ENCODE measurements at regions not wholly inside any gene's neighbourhood (a gene's known extent, or its start where the extent isn't known, plus 50 kb on each side); places are given as distances from the start of the nearest gene placed in this dataset.

DNA sequence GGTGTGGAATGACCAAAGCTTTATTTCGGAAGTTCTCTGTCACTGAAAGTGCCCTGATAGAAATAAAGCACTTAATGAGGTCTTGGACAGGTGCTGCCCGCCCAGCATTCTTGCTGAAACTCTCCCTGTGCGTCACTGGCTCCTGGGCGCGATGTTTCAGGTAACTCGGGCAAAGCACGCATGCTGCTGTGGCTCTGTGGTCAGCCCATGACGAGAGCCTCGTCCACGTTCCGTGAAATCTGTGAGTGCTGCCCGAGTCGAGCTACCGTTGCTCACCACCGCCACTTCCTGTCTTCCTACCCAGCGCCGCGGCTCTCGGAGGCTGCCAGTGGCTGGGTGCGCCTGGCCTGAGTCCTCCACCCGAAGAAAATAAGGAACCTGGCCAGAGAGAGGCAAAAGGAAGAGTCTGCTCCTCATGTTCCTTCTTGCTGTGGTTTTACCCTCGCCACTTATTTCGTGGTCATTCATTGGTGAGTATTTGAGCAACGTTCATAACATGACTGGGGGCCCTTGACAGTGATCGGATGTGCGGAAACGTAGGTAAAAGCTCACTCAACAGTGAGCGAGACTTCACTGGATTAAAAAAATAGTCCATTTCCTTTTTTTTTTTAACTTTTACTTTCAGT lies 95.5 kb downstream of the MAP3K8 start:
- TF ChIP-seq, protein P1, sequence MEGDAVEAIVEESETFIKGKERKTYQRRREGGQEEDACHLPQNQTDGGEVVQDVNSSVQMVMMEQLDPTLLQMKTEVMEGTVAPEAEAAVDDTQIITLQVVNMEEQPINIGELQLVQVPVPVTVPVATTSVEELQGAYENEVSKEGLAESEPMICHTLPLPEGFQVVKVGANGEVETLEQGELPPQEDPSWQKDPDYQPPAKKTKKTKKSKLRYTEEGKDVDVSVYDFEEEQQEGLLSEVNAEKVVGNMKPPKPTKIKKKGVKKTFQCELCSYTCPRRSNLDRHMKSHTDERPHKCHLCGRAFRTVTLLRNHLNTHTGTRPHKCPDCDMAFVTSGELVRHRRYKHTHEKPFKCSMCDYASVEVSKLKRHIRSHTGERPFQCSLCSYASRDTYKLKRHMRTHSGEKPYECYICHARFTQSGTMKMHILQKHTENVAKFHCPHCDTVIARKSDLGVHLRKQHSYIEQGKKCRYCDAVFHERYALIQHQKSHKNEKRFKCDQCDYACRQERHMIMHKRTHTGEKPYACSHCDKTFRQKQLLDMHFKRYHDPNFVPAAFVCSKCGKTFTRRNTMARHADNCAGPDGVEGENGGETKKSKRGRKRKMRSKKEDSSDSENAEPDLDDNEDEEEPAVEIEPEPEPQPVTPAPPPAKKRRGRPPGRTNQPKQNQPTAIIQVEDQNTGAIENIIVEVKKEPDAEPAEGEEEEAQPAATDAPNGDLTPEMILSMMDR (IDR thresholded peaks at IDR 0.05), result no peak
- TF ChIP-seq POLR2A (IDR thresholded peaks at IDR 0.05), result no peak
- no peak for TF ChIP-seq EP300 (IDR thresholded peaks at IDR 0.05)

Measured in ovary (tissue), 3 donors.